GM12891 (cell line): ENCODE measurements at regions not wholly inside any gene's neighbourhood (a gene's known extent, or its start where the extent isn't known, plus 50 kb on each side); places are given as distances from the start of the nearest gene placed in this dataset.

ENCODE experiments used
- POLR2A ChIP-seq: IDR thresholded peaks from 2 replicates; pipeline ENCODE4 v1.6.1; 2011; ENCODE audit warnings: low read depth, low read length, control low read depth
- POLR2AphosphoS5 ChIP-seq: IDR thresholded peaks from 2 replicates; pipeline ENCODE4 v1.6.1; 2011; ENCODE audit warnings: low read depth, low read length, control low read depth
- SPI1 ChIP-seq: IDR thresholded peaks from 2 replicates; pipeline ENCODE4 v1.6.1; 2011; ENCODE audit warnings: low read depth, low read length, control low read depth

DNA sequence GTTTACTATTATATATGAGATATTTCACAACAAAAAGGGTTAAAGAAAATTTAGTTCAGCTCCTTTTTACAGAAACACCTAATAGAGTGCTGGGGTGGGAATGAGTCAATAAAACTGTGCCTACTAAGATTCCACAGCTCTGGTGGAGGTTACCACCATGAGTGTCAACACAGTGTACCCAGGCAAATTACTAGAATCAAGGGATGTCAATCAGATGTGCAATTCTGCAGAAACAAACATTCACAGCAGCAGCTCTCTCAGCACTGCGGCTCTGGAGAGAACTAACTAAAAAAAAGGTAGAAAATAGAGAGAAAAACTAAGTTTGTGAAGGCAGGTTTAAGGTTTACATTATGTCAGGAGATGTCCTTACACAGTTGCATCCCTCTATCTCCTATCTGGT, 1313.0 kb downstream of the MAT2B start:
- TF ChIP-seq POLR2AphosphoS5 (no peak), POLR2A (no peak), SPI1 (no peak)
